ENCODE measurements at regions not wholly inside any gene's neighbourhood (a gene's known extent, or its start where the extent isn't known, plus 50 kb on each side); places are given as distances from the start of the nearest gene placed in this dataset.

GRCh38 chr6:92822222-92822621 is 597.1 kb downstream of the EPHA7 start:
- no peak for FAIRE-seq
- no peak overlapping the region for H3K4me3 ChIP-seq
- 32% methylated on average over 4 of the region's 4 CpGs for WGBS (ENCODE audit: insufficient coverage, insufficient replicate concordance, low lambda C conversion rate, missing lambda C conversion rate)
- no peak for ATAC-seq
- CTCF ChIA-PET: interaction anchor here (1.4 kb wide), 1 partner anchor 11 kb away, joined by 10 read pairs; no protein-coding TSS in a partner anchor
- no peaks in the 10 kb centered on the region for H3K9me3 ChIP-seq (replicated peaks; ENCODE audit: control insufficient read depth, insufficient read depth, low read length)
- TF ChIP-seq DPF2 (IDR thresholded peaks at IDR 0.05) (no peak), MTA3 (IDR thresholded peaks at IDR 0.05; ENCODE audit: borderline replicate concordance, low read length) (no peak), FOS (IDR thresholded peaks at IDR 0.05; ENCODE audit: borderline replicate concordance, extremely low read depth, insufficient read length) (no peak)
- no peaks in the 10 kb centered on the region for H3K4me1 ChIP-seq (ENCODE audit: control insufficient read depth, insufficient read depth, low read length)
- H3K4me2 ChIP-seq (ENCODE audit: control insufficient read depth, insufficient read depth): no peak overlapping the region
- RAD21 ChIA-PET (ENCODE audit: unreplicated experiment): interaction anchor here (1.2 kb wide), 1 partner anchor 11 kb away, joined by 3 read pairs; no protein-coding TSS in a partner anchor
- no peaks in the 10 kb centered on the region for H3K36me3 ChIP-seq (ENCODE audit: control insufficient read depth in 2 of 2, insufficient read depth in 2 of 2, low read length in 1 of 2)
- BruUV-seq (replicated peaks): no TSS peak
- H2AFZ ChIP-seq (ENCODE audit: control insufficient read depth, low read depth, low read length): no peak overlapping the region
- H3K27me3 ChIP-seq (replicated peaks in 1 of 2; ENCODE audit: control insufficient read depth in 2 of 2, insufficient read depth in 2 of 2, low read length in 1 of 2): no peaks in the 10 kb centered on the region
- H3K9ac ChIP-seq (ENCODE audit: control insufficient read depth, insufficient read depth, low read length): no peak overlapping the region
- POLR2A ChIA-PET: no interaction called here
- H3K79me2 ChIP-seq (ENCODE audit: control insufficient read depth, insufficient read depth, low read length): no peaks in the 10 kb centered on the region
- SMC1A ChIA-PET (ENCODE audit: uncharacterized antibody, unreplicated experiment): interaction anchor here (2.8 kb wide), 1 partner anchor 12 kb away, joined by 9 read pairs; no protein-coding TSS in a partner anchor
- intact Hi-C loops (cut with micrococcal nuclease; ENCODE audit: unreplicated experiment): no loop called here
- no peak for DNase-seq (ENCODE audit: low read depth, low spot score)
- H3K27ac ChIP-seq (ENCODE audit: control insufficient read depth, insufficient read depth): no peak overlapping the region
- no peaks in the 10 kb centered on the region for H4K20me1 ChIP-seq (ENCODE audit: control insufficient read depth, insufficient read depth)
- in situ Hi-C loops (cut with MboI): no loop called here

- ChIA-PET RAD21 (ENCODE audit: unreplicated experiment) (no interaction called here), POLR2A (no interaction called here), SMC1A (ENCODE audit: uncharacterized antibody, unreplicated experiment) (no interaction called here), CTCF (interaction anchor here (2.1 kb wide), 1 partner anchor 11 kb away, joined by 17 read pairs; no protein-coding TSS in a partner anchor)
- H3K36me3 ChIP-seq (ENCODE audit: control insufficient read depth in 2 of 2, insufficient read depth in 2 of 2, low read length in 1 of 2): no peaks in the 10 kb centered on the region
- 8% methylated on average over 6 of the region's 6 CpGs for WGBS (ENCODE audit: insufficient coverage, insufficient replicate concordance, low lambda C conversion rate, missing lambda C conversion rate)
- no peaks in the 10 kb centered on the region for H4K20me1 ChIP-seq (ENCODE audit: control insufficient read depth, insufficient read depth)
- no TSS peak for BruUV-seq (replicated peaks)
- no peaks in the 10 kb centered on the region for H3K27me3 ChIP-seq (replicated peaks in 1 of 2; ENCODE audit: control insufficient read depth in 2 of 2, insufficient read depth in 2 of 2, low read length in 1 of 2)
- H3K9me3 ChIP-seq (replicated peaks; ENCODE audit: control insufficient read depth, insufficient read depth, low read length): no peaks in the 10 kb centered on the region
- no peak overlapping the region for H2AFZ ChIP-seq (ENCODE audit: control insufficient read depth, low read depth, low read length)
- no peak for DNase-seq (ENCODE audit: low read depth, low spot score)
- H3K4me3 ChIP-seq: no peak overlapping the region
- in situ Hi-C loops (cut with MboI) (no loop called here), intact Hi-C loops (cut with micrococcal nuclease; ENCODE audit: unreplicated experiment) (no loop called here)
- no peak overlapping the region for H3K9ac ChIP-seq (ENCODE audit: control insufficient read depth, insufficient read depth, low read length)
- no peaks in the 10 kb centered on the region for H3K4me1 ChIP-seq (ENCODE audit: control insufficient read depth, insufficient read depth, low read length)
- H3K27ac ChIP-seq (ENCODE audit: control insufficient read depth, insufficient read depth): no peak overlapping the region
- H3K79me2 ChIP-seq (ENCODE audit: control insufficient read depth, insufficient read depth, low read length): no peaks in the 10 kb centered on the region
- FAIRE-seq: no peak
- no peak overlapping the region for H3K4me2 ChIP-seq (ENCODE audit: control insufficient read depth, insufficient read depth)
- ATAC-seq: no peak; the same call in 2 of the 3 replicates
- no peak for TF ChIP-seq HDAC6 (IDR thresholded peaks at IDR 0.05; ENCODE audit: unreplicated experiment)
- no peak for TF ChIP-seq ASH2L (IDR thresholded peaks at IDR 0.05; ENCODE audit: borderline replicate concordance, low read depth)
- TF ChIP-seq ATF2 (IDR thresholded peaks at IDR 0.05; ENCODE audit: low read length): no peak
- TF ChIP-seq NFIC (IDR thresholded peaks at IDR 0.05; ENCODE audit: low read depth, low read length): no peak
- no peak for TF ChIP-seq IRF3 (IDR thresholded peaks at IDR 0.05)
- TF ChIP-seq IKZF2 (IDR thresholded peaks at IDR 0.05): no peak
- no peak for TF ChIP-seq CEBPB (IDR thresholded peaks at IDR 0.05; ENCODE audit: borderline replicate concordance in 1 of 2, low read depth in 2 of 2, low read length in 2 of 2)
- no peak for TF ChIP-seq RAD21 (IDR thresholded peaks at IDR 0.05; ENCODE audit: insufficient read depth, low read depth, low read length)
- no peak for TF ChIP-seq RCOR1 (conservative IDR thresholded peaks at IDR 0.05; ENCODE audit: low read depth, low read length)
- TF ChIP-seq NKRF (conservative IDR thresholded peaks at IDR 0.05): no peak
- no peak for TF ChIP-seq ZZZ3 (IDR thresholded peaks at IDR 0.05; ENCODE audit: control insufficient read depth, insufficient read length, low read depth)
- TF ChIP-seq IKZF1 (conservative IDR thresholded peaks at IDR 0.05): no peak
Observed at GRCh38 chr6:92820601-92821000, 598.8 kb downstream of the EPHA7 start.

Measured in GM12878 (cell line).